MV-4-11 (cell line): ENCODE measurements at regions not wholly inside any gene's neighbourhood (a gene's known extent, or its start where the extent isn't known, plus 50 kb on each side); places are given as distances from the start of the nearest gene placed in this dataset.

ENCODE experiments used
- DNase-seq: peaks from one replicate; lab custom pipeline; 2025; lab: John Stamatoyannopoulos, UW

- no peak for DNase-seq
These were observed 98.8 kb downstream of the GCNT1 start for GRCh38 chr9:76557674-76558225.

DNA sequence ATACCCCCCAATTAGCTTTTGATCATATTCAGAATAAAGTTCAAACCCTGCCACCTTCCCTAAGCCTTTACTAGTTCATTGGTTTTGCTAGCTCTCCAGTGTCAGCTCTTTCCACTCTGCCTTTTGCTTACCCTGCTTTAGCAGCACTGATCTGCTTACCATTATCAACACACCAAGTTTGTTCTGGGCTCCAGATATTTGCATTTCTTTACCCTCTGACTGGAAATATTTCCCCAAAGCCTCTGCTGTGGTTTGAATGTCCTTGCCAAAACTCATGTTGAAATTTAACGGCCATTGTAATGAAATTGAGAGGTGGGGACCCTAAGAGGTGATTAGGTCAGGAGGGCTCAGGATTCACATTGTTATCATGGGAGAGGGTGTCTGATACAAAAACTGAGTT, 99.5 kb downstream of the GCNT1 start:
- no peak for DNase-seq

DNA sequence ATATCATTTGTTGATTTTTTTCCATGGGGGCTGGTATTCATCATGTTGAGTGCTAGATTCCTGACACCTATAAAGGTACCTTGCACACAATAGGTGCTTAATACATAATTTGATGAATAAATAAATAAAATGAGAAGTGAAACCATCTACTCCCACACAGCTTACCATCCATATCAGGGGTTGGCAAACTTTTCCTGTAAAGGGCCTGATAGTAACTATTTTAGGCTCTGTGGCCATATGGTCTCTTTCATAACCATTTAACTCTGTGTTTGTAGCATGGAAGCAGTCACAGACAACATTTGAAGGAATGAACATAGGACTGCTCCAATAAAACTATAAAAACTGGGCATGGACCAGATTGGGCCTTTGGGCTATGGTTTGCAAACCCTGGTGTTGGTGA, 100.3 kb downstream of the GCNT1 start:
- peak; percentile 91 for DNase-seq

DNA sequence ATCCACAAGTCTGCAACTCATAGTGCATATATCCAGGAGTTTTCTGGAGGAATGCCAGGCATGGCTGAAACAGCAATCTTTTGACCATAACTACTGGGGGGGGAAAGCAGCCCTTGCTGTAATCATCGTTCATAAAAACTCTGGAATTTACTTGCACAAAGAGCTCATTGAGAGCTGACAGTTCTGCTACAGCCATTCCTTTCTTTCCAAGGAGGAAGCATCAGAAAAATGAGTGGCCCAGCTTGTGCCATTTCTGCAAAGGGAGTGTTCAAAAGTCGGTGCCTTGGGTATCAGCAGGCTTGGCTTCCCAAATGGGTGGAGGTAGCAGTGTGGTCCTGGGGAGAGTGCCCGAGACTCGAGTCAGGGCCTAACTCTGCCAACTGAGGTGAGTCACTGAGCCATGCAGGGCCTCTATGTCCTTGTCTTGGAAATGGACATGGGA, 101.5 kb downstream of the GCNT1 start:
- no peak for DNase-seq

DNA sequence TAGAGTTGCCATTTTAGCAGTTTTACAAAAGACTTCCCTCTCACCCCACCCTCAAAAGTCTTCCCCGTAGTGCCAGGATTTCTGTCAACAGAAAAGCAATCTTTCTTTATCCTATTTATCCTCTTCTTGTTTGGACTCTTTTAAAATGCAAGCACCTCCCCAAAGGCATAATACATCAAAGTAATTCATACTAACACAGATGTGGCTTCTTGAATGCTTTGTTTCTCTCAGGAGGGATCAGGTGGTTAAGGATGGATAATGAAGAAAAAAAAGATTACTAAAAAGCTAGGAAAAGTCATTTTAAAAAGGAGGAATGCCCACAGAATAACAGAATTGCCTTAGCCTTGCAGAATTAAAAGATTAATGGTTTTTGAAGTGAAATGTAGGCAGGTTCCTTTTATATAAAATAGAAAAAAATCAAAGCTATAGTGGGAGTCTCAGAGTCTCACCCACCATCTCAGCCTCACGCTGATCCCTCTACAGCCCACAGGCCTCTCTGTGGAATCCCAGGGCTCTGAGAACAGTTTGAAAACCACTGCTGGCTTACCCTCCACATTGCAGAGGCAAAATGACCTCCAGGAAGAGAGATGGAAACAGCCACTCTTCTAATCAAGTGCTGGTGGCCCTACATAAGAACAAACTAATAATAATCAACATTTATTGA, 102.2 kb downstream of the GCNT1 start:
- no peak for DNase-seq
